ENCODE measurements at regions not wholly inside any gene's neighbourhood (a gene's known extent, or its start where the extent isn't known, plus 50 kb on each side); places are given as distances from the start of the nearest gene placed in this dataset.

GRCh38 chr1:192066202-192066601 lies 92.1 kb upstream of the RGS18 start:
- Histone ChIP-seq H3K9me3 (ENCODE audit: severe bottlenecking) (no peaks in the 10 kb centered on the region), H3K27ac (ENCODE audit: poor library complexity, severe bottlenecking) (no peak overlapping the region), H3K27me3 (ENCODE audit: insufficient read depth, poor library complexity, severe bottlenecking) (no peaks in the 10 kb centered on the region), H3K4me1 (ENCODE audit: insufficient read depth, poor library complexity, severe bottlenecking) (no peaks in the 10 kb centered on the region), H3K36me3 (ENCODE audit: low read depth) (no peaks in the 10 kb centered on the region), H3K4me3 (ENCODE audit: severe bottlenecking) (no peak overlapping the region)
- TF ChIP-seq CTCF (IDR thresholded peaks at IDR 0.05; ENCODE audit: poor library complexity, severe bottlenecking) = no peak
- no peak for ATAC-seq (ENCODE audit: low read depth)
- DNase-seq (ENCODE audit: low spot score) = no peak

- no peak overlapping the region for H3K4me3 ChIP-seq (ENCODE audit: severe bottlenecking)
- TF ChIP-seq CTCF (IDR thresholded peaks at IDR 0.05; ENCODE audit: poor library complexity, severe bottlenecking) = no peak
- no peak; the same call in 2 of the 3 replicates for ATAC-seq (ENCODE audit: low read depth)
- DNase-seq (ENCODE audit: low spot score) = no peak
- no peaks in the 10 kb centered on the region for H3K9me3 ChIP-seq (ENCODE audit: severe bottlenecking)
- H3K36me3 ChIP-seq (ENCODE audit: low read depth) = no peaks in the 10 kb centered on the region
- no peaks in the 10 kb centered on the region for H3K4me1 ChIP-seq (ENCODE audit: insufficient read depth, poor library complexity, severe bottlenecking)
- H3K27me3 ChIP-seq (ENCODE audit: insufficient read depth, poor library complexity, severe bottlenecking) = no peaks in the 10 kb centered on the region
- H3K27ac ChIP-seq (ENCODE audit: poor library complexity, severe bottlenecking) = no peak overlapping the region
Observed at GRCh38 chr1:192067360-192067759, 90.9 kb upstream of the RGS18 start.

GRCh38 chr1:192070213-192070612 lies 88.0 kb upstream of the RGS18 start:
- DNase-seq (ENCODE audit: low spot score) (no peak), ATAC-seq (ENCODE audit: low read depth) (no peak)
- no peaks in the 10 kb centered on the region for H3K27me3 ChIP-seq (ENCODE audit: insufficient read depth, poor library complexity, severe bottlenecking)
- TF ChIP-seq CTCF (IDR thresholded peaks at IDR 0.05; ENCODE audit: poor library complexity, severe bottlenecking) = no peak
- H3K27ac ChIP-seq (ENCODE audit: poor library complexity, severe bottlenecking) = no peak overlapping the region
- H3K4me1 ChIP-seq (ENCODE audit: insufficient read depth, poor library complexity, severe bottlenecking) = no peaks in the 10 kb centered on the region
- no peaks in the 10 kb centered on the region for H3K9me3 ChIP-seq (ENCODE audit: severe bottlenecking)
- no peaks in the 10 kb centered on the region for H3K36me3 ChIP-seq (ENCODE audit: low read depth)
- H3K4me3 ChIP-seq (ENCODE audit: severe bottlenecking) = no peak overlapping the region

GRCh38 chr1:192080684-192081083 lies 77.6 kb upstream of the RGS18 start:
- no peak overlapping the region for H3K27ac ChIP-seq (ENCODE audit: poor library complexity, severe bottlenecking)
- H3K36me3 ChIP-seq (ENCODE audit: low read depth) = no peaks in the 10 kb centered on the region
- H3K4me3 ChIP-seq (ENCODE audit: severe bottlenecking) = no peak overlapping the region
- H3K4me1 ChIP-seq (ENCODE audit: insufficient read depth, poor library complexity, severe bottlenecking) = no peaks in the 10 kb centered on the region
- no peak for TF ChIP-seq CTCF (IDR thresholded peaks at IDR 0.05; ENCODE audit: poor library complexity, severe bottlenecking)
- H3K27me3 ChIP-seq (ENCODE audit: insufficient read depth, poor library complexity, severe bottlenecking) = peaks cover 5% of the 10 kb centered on the region
- no peak for ATAC-seq (ENCODE audit: low read depth)
- H3K9me3 ChIP-seq (ENCODE audit: severe bottlenecking) = no peaks in the 10 kb centered on the region
- no peak for DNase-seq (ENCODE audit: low spot score)

- H3K36me3 ChIP-seq (ENCODE audit: low read depth) = no peaks in the 10 kb centered on the region
- ATAC-seq (ENCODE audit: low read depth) = no peak
- H3K27me3 ChIP-seq (ENCODE audit: insufficient read depth, poor library complexity, severe bottlenecking) = peaks cover 5% of the 10 kb centered on the region
- no peaks in the 10 kb centered on the region for H3K4me1 ChIP-seq (ENCODE audit: insufficient read depth, poor library complexity, severe bottlenecking)
- TF ChIP-seq CTCF (IDR thresholded peaks at IDR 0.05; ENCODE audit: poor library complexity, severe bottlenecking) = no peak
- H3K4me3 ChIP-seq (ENCODE audit: severe bottlenecking) = no peak overlapping the region
- H3K9me3 ChIP-seq (ENCODE audit: severe bottlenecking) = no peaks in the 10 kb centered on the region
- H3K27ac ChIP-seq (ENCODE audit: poor library complexity, severe bottlenecking) = no peak overlapping the region
- DNase-seq (ENCODE audit: low spot score) = no peak
Observed at GRCh38 chr1:192081359-192081758, 76.9 kb upstream of the RGS18 start.
